ENCODE measurements at regions not wholly inside any gene's neighbourhood (a gene's known extent, or its start where the extent isn't known, plus 50 kb on each side); places are given as distances from the start of the nearest gene placed in this dataset.

- no peak for TF ChIP-seq ZNF462 (CRISPR knock-in tag; IDR thresholded peaks at IDR 0.05)
These were observed 848.6 kb upstream of the EPHA6 start (continued) for GRCh38 chr3:95965704-95966336.

DNA sequence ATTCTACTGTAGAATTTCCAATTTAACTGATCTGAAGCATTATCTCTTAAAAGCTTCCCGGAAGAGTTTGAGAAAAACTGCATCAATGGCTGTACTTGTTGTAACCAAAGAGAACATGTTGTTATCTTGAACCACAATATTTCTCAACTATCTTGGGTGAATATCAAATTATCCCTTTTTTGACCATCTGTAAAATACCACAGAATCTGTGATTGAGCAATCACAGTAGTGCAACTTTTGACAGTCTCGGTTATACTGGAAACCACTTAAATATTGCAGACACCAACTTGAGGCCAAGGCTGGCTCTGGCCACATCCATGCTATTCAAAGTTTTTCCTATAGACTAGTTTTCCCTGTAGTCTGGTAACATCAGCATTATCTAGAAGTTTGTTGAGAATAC lies 842.8 kb upstream of the EPHA6 start:
- no peaks in the 10 kb centered on the region for H3K27me3 ChIP-seq (ENCODE audit: insufficient read depth)
- no peaks in the 10 kb centered on the region for H3K9me2 ChIP-seq (ENCODE audit: insufficient read depth)
- no peaks in the 10 kb centered on the region for H3K36me3 ChIP-seq (ENCODE audit: insufficient read depth)
- no peaks in the 10 kb centered on the region for H3K4me1 ChIP-seq (ENCODE audit: insufficient read depth)
- no peaks in the 10 kb centered on the region for H3F3A ChIP-seq (replicated peaks; ENCODE audit: low read depth)
- no peak overlapping the region for H3K27ac Mint-ChIP-seq
- H3K79me2 ChIP-seq (replicated peaks; ENCODE audit: insufficient read depth): no peaks in the 10 kb centered on the region
- H2AFZ ChIP-seq: no peak overlapping the region
- no peaks in the 10 kb centered on the region for H3K4me1 Mint-ChIP-seq
- H3K27ac ChIP-seq (ENCODE audit: low read depth): no peak overlapping the region
- no peaks in the 10 kb centered on the region for H4K20me1 ChIP-seq (replicated peaks; ENCODE audit: insufficient read depth)
- H3K36me3 Mint-ChIP-seq (ENCODE audit: low read depth): peaks cover 3% of the 10 kb centered on the region; the same call in 2 of the 3 replicates
- H3K27me3 Mint-ChIP-seq (ENCODE audit: insufficient read depth, low read depth, poor library complexity): peaks cover 1% of the 10 kb centered on the region
- TF ChIP-seq NANOG (IDR thresholded peaks at IDR 0.05; ENCODE audit: borderline replicate concordance): no peak
- TF ChIP-seq EZH2 (IDR thresholded peaks at IDR 0.05; ENCODE audit: low read depth, unreplicated experiment): no peak
- TF ChIP-seq, protein P1, sequence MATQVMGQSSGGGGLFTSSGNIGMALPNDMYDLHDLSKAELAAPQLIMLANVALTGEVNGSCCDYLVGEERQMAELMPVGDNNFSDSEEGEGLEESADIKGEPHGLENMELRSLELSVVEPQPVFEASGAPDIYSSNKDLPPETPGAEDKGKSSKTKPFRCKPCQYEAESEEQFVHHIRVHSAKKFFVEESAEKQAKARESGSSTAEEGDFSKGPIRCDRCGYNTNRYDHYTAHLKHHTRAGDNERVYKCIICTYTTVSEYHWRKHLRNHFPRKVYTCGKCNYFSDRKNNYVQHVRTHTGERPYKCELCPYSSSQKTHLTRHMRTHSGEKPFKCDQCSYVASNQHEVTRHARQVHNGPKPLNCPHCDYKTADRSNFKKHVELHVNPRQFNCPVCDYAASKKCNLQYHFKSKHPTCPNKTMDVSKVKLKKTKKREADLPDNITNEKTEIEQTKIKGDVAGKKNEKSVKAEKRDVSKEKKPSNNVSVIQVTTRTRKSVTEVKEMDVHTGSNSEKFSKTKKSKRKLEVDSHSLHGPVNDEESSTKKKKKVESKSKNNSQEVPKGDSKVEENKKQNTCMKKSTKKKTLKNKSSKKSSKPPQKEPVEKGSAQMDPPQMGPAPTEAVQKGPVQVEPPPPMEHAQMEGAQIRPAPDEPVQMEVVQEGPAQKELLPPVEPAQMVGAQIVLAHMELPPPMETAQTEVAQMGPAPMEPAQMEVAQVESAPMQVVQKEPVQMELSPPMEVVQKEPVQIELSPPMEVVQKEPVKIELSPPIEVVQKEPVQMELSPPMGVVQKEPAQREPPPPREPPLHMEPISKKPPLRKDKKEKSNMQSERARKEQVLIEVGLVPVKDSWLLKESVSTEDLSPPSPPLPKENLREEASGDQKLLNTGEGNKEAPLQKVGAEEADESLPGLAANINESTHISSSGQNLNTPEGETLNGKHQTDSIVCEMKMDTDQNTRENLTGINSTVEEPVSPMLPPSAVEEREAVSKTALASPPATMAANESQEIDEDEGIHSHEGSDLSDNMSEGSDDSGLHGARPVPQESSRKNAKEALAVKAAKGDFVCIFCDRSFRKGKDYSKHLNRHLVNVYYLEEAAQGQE (IDR thresholded peaks at IDR 0.05; ENCODE audit: unreplicated experiment): no peak
- TF ChIP-seq POLR2AphosphoS5 (IDR thresholded peaks at IDR 0.05; ENCODE audit: low read depth): no peak
- no peak for TF ChIP-seq JUNB (IDR thresholded peaks at IDR 0.05; ENCODE audit: unreplicated experiment)
- TF ChIP-seq STAT1 (IDR thresholded peaks at IDR 0.05; ENCODE audit: unreplicated experiment): no peak
- no peak for TF ChIP-seq ZNF331 (CRISPR knock-in tag; IDR thresholded peaks at IDR 0.05; ENCODE audit: low read depth)
- TF ChIP-seq ZNF114 (CRISPR knock-in tag; IDR thresholded peaks at IDR 0.05): no peak
- no peak for ATAC-seq
- peaks cover 8% of the 10 kb centered on the region; the same call in 2 of the 3 replicates for H3K9me3 Mint-ChIP-seq
- H3K4me2 ChIP-seq: no peak overlapping the region
- H3K4me3 Mint-ChIP-seq: no peak overlapping the region
- no peak for DNase-seq (ENCODE audit: low spot score)
- no peak overlapping the region for H3K4me3 ChIP-seq

Data from GM23338 (cell line).